GM10248 (cell line): ENCODE measurements at regions not wholly inside any gene's neighbourhood (a gene's known extent, or its start where the extent isn't known, plus 50 kb on each side); places are given as distances from the start of the nearest gene placed in this dataset.
A peak's percentile ranks its signal among the peaks of the same experiment; 100 is the strongest.
"Not testable (repeated sequence)": the region's sequence is repeated elsewhere in the genome, so short reads cannot be mapped to it uniquely, and the experiment has no call there.

Source experiments
- CTCF ChIA-PET: fragments of 300-600 bp; sonication (Branson Sonifier 250); formaldehyde crosslinking; extraction: SDS; loops from one replicate; lab custom pipeline; 2021; ENCODE audit warnings: antibody characterized with exemption; lab: Yijun Ruan, JAX
- POLR2A ChIA-PET: fragments of 350-650 bp; sonication (Branson Sonifier 250); formaldehyde crosslinking; extraction: SDS; loops from one replicate; lab custom pipeline; 2020; ENCODE audit warnings: antibody characterized with exemption; lab: Yijun Ruan, JAX
- DNase-seq: peaks from one replicate; pipeline ENCODE4 v3.0.0; 2012; ENCODE audit errors: extremely low spot score

DNA sequence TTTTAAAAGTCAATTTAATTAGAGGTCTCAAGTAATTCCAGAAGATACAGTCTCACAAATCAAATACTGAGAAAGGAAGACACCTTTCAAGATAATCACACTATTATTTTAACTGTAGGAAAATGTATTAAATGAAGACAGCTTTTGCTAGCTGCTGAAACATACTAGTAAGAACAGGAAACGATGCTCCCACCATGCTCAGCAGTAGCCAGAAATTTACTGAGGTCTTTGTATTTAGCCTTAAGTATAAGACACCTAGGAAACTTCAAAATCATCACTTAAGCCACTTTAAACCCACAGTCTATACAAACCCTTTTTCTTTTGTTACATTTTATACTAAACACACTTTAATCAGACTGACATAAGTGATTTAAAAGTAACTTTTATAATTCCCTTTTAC lies 72.7 kb upstream of the NPIPB12 start:
- CTCF ChIA-PET, POLR2A ChIA-PET, DNase-seq: not testable (repeated sequence)

- CTCF ChIA-PET, POLR2A ChIA-PET, DNase-seq: not testable (repeated sequence)
Observed at GRCh38 chr16:29581764-29582163, 75.6 kb upstream of the NPIPB12 start.

DNA sequence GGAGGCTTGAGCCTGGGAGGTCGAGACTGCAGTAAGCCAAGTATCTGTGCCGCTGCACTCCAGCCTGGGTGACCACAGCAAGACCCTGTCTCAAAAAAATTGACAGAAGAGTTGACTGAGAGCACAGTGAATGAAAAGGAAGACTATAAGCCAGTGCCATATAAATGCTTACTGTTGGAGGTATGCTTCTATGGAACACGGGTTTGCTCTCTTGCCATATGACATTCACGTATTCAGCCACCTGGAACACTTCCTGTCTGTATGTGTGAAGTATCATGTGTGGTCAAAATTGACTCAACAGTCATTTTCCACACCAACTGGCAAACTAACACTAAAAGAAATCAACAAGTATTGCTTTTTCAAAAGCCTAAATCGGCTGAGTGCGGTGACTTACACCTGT lies 71.1 kb upstream of the SPN start:
- POLR2A ChIA-PET, CTCF ChIA-PET, DNase-seq: not testable (repeated sequence)

DNA sequence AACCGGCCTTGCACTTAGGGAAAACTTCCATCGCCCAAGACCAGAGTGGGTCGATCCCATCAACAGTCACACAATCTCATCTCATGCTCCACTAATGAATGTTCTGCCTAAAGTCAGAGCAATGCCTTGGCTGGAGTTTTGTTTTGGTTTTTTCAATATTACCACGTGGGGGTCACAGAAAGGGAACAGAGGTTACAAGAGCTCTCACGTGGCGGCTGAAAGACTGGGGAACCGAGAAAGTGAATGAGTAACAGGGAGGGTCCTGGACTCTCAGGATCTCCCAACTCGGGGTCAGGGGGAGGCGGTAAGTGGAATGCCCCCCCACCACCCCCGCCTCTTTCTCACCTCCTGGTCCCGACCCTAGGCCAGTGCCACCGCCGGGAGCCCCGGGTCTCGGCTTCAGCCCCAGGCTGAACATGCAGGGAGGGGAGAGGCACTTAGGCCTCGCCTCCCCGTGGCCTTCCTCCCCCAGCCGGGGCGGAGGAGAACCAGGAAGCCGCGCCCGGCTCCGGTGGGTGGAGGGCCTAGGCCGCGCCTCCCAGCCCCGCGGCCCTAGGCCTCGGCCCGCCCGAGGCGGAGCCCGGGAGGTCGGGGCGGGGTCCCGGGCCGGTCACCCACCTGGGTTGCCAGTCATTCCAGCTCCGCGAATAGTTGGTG lies 68.7 kb upstream of the SPN start:
- CTCF ChIA-PET: not testable (repeated sequence)
- POLR2A ChIA-PET: interaction anchor here (0.6 kb wide), 1 partner anchor 188 kb away, joined by 3 read pairs; the partner anchor contains the start of gene NPIPB11
- DNase-seq: peak; percentile 45

DNA sequence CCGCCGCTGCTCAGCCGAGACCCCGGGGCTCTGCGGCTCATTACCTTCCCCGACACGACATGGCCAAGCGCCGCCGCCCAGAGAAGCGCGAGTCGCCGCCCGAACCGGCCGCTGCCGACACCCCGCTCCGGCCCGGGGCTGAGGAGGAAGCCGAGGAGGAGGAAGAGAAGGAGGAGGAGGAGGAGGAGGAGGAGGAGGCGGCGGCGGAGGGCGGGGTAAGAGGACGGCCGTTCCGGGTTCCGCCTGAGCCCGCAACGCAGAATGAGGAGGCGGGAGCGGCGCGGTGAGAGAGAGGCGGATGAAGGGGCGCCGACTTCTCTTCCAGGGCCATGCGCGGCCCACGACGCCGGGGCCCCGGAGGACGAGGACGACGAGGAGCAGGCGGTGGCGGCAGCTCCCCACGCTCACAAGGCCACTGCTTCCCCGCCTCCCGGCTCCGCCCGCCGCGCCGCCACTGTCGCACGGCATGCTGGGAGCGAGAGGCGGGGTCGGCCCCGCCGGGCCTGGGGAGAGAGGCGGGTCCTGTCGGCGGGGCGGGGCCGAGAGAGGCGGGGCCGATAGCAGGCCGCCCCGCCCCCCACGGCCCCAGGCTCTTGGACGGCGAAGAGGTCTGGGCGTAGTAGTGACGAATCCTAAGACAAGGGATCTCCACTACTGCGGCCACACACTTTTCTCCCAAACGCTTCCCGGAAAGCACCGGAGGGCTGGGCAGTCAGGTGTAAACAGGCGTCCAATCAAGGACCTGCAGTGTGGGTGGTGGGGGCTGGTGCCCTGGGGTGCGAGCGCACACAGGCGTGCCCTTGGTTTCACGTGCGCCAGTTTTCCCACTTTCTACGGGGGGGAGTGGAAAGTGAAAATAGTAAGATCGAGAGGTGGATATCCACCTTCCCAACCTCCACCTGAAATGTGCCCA lies 67.9 kb upstream of the SPN start:
- CTCF ChIA-PET: not testable (repeated sequence)
- DNase-seq: peak; percentile 64

GRCh38 chr16:29597030-29597429 lies 66.0 kb upstream of the SPN start:
- CTCF ChIA-PET, POLR2A ChIA-PET, DNase-seq: not testable (repeated sequence)

More for the DNA sequence above, 67.9 kb upstream of the SPN start:
- POLR2A ChIA-PET: interaction anchor here (0.6 kb wide), 1 partner anchor 189 kb away, joined by 3 read pairs; the partner anchor contains the start of gene NPIPB11

DNA sequence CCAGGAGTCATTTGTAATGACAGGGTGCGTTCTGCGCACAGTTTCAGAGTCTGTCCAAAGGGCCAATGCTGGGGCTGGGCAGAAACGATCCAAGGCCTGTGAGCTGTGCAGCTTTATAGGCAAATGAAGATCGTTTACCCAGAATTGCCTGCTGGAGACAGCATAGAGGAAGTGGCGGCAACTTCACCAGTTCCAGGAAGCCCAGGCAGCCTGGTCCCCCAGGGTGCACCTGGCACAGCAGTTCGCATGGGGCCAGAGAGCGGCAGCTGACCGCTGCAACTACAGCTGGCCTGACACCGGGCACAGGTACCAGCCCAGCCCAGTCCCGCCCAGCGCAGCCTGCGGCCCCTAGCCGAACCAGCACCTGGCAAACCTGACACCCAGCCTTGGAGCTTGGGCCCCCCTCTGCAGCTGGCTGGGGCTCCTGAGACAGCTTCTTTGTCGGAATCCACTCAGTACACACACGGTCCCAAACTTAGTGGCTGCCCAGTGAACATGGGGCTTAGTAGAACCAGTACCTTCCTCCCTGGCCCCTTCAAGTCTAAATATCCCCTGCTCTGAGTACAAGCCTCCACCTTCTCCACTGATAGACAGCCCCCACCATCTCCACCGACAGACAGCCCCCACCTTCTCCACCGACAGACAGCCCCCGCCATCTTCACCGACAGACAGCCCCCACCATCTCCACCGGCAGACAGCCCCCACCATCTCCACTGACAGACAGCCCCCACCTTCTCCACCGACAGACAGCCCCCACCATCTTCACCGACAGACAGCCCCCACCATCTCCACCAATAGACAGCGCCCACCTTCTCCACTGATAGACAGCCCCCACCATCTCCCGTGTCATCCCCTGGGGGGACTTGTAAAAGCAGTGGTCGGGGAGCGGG lies 62.7 kb upstream of the SPN start:
- peak; percentile 21 for DNase-seq
- POLR2A ChIA-PET, CTCF ChIA-PET: not testable (repeated sequence)

GRCh38 chr16:29602247-29602625 lies 60.8 kb upstream of the SPN start:
- DNase-seq, CTCF ChIA-PET: not testable (repeated sequence)

GRCh38 chr16:29602683-29603088 lies 60.4 kb upstream of the SPN start:
- CTCF ChIA-PET: interaction anchor here (0.6 kb wide), 1 partner anchor 118 kb away, joined by 3 read pairs; no protein-coding TSS in a partner anchor
- POLR2A ChIA-PET: interaction anchor here (1.0 kb wide), 1 partner anchor 9 kb away, joined by 3 read pairs; no protein-coding TSS in a partner anchor
- not testable (repeated sequence) for DNase-seq

More at GRCh38 chr16:29602247-29602625, 60.8 kb upstream of the SPN start:
- POLR2A ChIA-PET: not testable (repeated sequence)

DNA sequence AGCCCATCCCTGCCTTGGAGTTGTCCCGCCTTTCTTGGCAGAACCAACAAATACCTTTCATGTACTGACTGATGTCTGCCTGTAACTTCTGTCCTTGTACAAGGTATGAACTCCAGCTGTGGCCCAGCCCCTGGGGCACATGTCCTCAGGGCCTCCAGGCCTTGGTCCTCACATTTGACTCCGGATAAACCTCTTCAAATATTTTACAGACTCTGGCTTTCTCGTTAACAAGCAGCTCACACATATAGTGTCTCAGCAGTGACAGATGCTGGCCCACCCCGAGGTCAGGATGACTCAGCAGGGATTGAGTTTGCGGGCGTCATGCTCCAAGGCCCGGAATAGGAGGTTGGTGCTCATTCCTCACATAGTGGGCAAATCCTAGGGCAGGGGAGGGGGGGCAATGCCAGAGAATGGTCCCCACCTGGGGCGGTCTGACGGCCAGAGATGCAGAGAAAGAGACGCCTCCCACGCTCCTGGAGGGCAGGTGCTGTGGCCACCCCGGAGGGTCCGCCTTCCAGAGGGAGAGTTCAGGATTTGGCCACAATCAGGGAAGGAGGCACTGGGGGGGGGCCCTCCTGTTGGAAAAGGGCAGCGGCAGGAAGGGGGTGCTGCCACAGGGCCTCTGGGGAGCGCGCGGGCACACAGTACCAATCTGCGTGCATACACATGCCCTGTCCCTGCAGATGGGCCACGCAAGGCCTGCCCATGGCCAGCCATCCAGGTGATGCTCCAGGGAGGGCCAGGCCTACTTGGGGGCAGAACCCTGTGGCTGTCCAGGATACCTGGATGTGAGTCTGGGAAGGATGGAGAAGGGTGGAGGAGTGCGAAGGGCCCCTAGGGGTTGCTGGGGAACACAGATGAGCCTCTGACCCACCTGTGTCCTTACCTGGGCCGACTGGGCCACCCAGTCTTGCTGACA lies 58.2 kb upstream of the SPN start:
- POLR2A ChIA-PET, DNase-seq, CTCF ChIA-PET: not testable (repeated sequence)

GRCh38 chr16:29605593-29606205 lies 57.3 kb upstream of the SPN start:
- CTCF ChIA-PET, POLR2A ChIA-PET, DNase-seq: not testable (repeated sequence)

DNA sequence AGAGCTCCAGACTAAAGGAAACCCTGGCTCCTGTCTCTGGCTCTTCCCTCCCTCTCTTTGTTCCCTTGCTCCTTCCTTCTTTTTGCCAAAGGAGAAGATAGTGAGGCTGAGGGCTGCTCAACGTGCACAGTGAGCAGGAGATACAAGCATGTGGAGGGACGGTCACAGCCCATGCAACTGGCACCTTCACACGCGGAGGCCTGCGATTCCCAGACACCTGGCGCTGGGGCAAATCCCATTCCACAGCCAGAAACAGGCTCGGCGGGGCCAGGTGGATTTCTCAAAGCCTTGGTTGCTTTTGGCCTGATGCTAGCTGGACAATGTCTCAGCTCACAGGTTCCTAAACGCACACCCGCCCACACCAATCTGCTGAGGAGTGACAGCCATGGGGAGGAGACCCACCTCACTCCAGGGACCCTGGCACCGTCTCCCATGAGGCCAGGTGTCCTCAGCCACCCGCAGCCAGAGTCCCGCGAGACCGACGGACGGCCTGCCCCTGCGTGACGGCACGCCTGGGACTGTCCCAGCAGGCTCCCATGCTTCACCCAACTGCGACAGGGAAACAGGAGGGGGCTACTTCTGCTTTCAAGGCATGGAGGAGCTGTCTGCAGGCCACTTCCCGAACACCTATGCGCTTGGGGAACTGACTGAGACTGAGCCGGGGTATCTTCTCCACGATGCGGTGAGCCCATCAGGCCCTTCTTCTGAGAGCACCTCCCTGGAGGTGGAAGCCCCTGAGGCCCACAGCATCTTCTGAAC lies 56.2 kb upstream of the SPN start:
- POLR2A ChIA-PET, CTCF ChIA-PET: not testable (repeated sequence)
- peak; percentile 5 for DNase-seq

- POLR2A ChIA-PET, CTCF ChIA-PET, DNase-seq: not testable (repeated sequence)
Observed at GRCh38 chr16:29607428-29607823, 55.6 kb upstream of the SPN start.

- DNase-seq, CTCF ChIA-PET: not testable (repeated sequence)
- POLR2A ChIA-PET: interaction anchor here (0.7 to 0.9 kb wide), 4 partner anchors 9 to 66 kb away, joined by 3 to 7 read pairs (median 4); partner anchors contain the start of gene QPRT
Observed at GRCh38 chr16:29612381-29613306, 50.4 kb upstream of the SPN start.
